MM.1S (cell line): ENCODE measurements at regions not wholly inside any gene's neighbourhood (a gene's known extent, or its start where the extent isn't known, plus 50 kb on each side); places are given as distances from the start of the nearest gene placed in this dataset.

Source experiments
- DNase-seq: peaks from one replicate; pipeline ENCODE4 v3.0.0-alpha.2; 2015
- H2AFZ ChIP-seq: fragments of 300-600 bp; sonication (generic); 2 replicates; pipeline ENCODE4 v1.6.0; 2016; ENCODE audit warnings: antibody characterized with exemption, low read length
- H3F3A ChIP-seq: fragments of 300-600 bp; sonication (generic); 2 replicates; pipeline ENCODE4 v1.6.1; 2016; ENCODE audit warnings: mild to moderate bottlenecking, antibody characterized with exemption, low read length, moderate library complexity, mixed read lengths; ENCODE audit not compliant: insufficient read depth
- H3K27ac ChIP-seq: fragments of 300-600 bp; sonication (generic); 2 replicates; pipeline ENCODE4 v1.5.1; 2016; ENCODE audit warnings: mild to moderate bottlenecking, low read length
- H3K27me3 ChIP-seq: fragments of 300-600 bp; sonication (generic); replicated peaks from 2 replicates; pipeline ENCODE4 v1.6.0; 2016; ENCODE audit warnings: low read length; ENCODE audit not compliant: insufficient read depth
- H3K36me3 ChIP-seq: fragments of 300-600 bp; sonication (generic); replicated peaks from 2 replicates; pipeline ENCODE4 v1.6.1; 2016; ENCODE audit warnings: mild to moderate bottlenecking, low read length, mixed read lengths; ENCODE audit not compliant: insufficient read depth
- H3K4me1 ChIP-seq: fragments of 300-600 bp; sonication (generic); 2 replicates; pipeline ENCODE4 v1.6.1; 2016; ENCODE audit warnings: low read length, mixed read lengths
- H3K4me2 ChIP-seq: fragments of 300-600 bp; sonication (generic); 2 replicates; pipeline ENCODE4 v1.6.0; 2016; ENCODE audit warnings: low read depth, low read length
- H3K4me3 ChIP-seq: fragments of 300-600 bp; sonication (generic); 2 replicates; pipeline ENCODE4 v1.5.1; 2016; ENCODE audit warnings: low read length, mixed read lengths
- H3K79me2 ChIP-seq: fragments of 300-600 bp; sonication (generic); 2 replicates; pipeline ENCODE4 v1.6.1; 2016; ENCODE audit warnings: mixed run types, low read length, mixed read lengths
- H3K9ac ChIP-seq: fragments of 300-600 bp; sonication (generic); 2 replicates; pipeline ENCODE4 v1.6.1; 2016; ENCODE audit warnings: low read length, mixed read lengths
- H3K9me2 ChIP-seq: fragments of 300-600 bp; sonication (generic); replicated peaks from 2 replicates; pipeline ENCODE4 v1.6.1; 2016; ENCODE audit warnings: mild to moderate bottlenecking, low read length, mixed read lengths; ENCODE audit not compliant: insufficient read depth
- H3K9me3 ChIP-seq: fragments of 300-600 bp; sonication (generic); replicated peaks from 2 replicates; pipeline ENCODE4 v1.6.1; 2016; ENCODE audit warnings: mild to moderate bottlenecking, low read length, mixed read lengths; ENCODE audit not compliant: insufficient read depth
- H4K20me1 ChIP-seq: fragments of 300-600 bp; sonication (generic); 2 replicates; pipeline ENCODE4 v1.6.1; 2016; ENCODE audit warnings: mild to moderate bottlenecking, low read length, moderate library complexity, mixed read lengths; ENCODE audit not compliant: insufficient read depth
- CTCF ChIP-seq: fragments of 300-600 bp; sonication (generic); IDR thresholded peaks from 2 replicates; pipeline ENCODE4 v1.5.1; 2016; ENCODE audit warnings: antibody characterized with exemption, low read length, mixed read lengths
- EZH2 ChIP-seq: fragments of 300-600 bp; sonication (generic); optimal IDR thresholded peaks from 2 replicates; pipeline ENCODE3; 2017; ENCODE audit warnings: low read depth, mild to moderate bottlenecking, antibody characterized with exemption, low read length, mixed read lengths
- EZH2phosphoT487 ChIP-seq: fragments of 300-600 bp; sonication (generic); IDR thresholded peaks from 2 replicates; pipeline ENCODE4 v1.6.1; 2018; ENCODE audit warnings: antibody characterized with exemption, low read length

DNA sequence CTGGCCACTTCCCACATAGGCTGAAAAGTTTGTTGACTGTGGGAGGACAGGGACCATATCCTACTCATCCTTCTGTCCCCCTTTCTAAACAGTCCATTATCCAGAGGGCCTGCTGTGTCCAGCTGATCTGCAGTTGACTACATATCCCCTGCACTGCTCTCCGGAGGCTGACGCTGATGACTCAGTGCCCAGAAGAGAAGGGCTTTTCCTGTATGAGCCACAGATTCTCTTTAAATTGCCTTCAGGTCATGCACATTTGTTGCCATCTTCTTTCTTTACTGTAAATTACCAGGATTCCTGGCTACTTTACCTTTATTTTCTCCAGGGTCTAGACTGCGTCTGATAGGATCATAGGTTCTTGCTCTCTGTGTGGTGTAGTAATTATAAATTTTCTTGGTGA is 125.2 kb downstream of the LACC1 start:
- Histone ChIP-seq H3K27me3 (no peaks in the 10 kb centered on the region), H3K27ac (no peak overlapping the region), H3K9me2 (no peaks in the 10 kb centered on the region), H3K4me3 (no peak overlapping the region), H3F3A (no peaks in the 10 kb centered on the region), H3K36me3 (no peaks in the 10 kb centered on the region), H3K4me1 (no peaks in the 10 kb centered on the region), H3K9ac (no peak overlapping the region), H3K4me2 (no peak overlapping the region), H4K20me1 (no peaks in the 10 kb centered on the region), H2AFZ (no peak overlapping the region), H3K9me3 (no peaks in the 10 kb centered on the region), H3K79me2 (no peaks in the 10 kb centered on the region)
- no peak for DNase-seq
- no peak for TF ChIP-seq EZH2
- TF ChIP-seq EZH2phosphoT487 = no peak
- no peak for TF ChIP-seq CTCF

DNA sequence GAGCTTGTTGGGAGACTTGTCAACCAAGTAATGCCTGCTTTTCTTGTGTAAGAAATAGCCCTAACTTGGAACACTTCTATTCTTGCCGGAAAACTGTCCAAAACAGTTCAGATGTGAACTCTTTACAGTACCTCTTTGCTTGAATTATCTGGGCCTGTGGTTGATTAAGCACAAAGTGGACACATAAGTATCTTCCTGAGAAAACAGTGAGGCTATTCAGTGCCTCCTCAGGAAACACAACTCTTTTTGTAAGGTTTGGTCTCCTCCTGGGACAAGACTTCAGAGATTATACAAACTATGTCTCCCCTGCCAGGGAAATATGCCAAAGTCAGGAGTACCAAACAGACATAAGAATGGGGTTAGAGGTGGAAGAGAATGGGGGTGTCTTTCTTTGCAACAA is 127.7 kb downstream of the LACC1 start:
- Histone ChIP-seq H3F3A (no peaks in the 10 kb centered on the region), H3K4me1 (no peaks in the 10 kb centered on the region), H3K9ac (no peak overlapping the region), H3K36me3 (no peaks in the 10 kb centered on the region), H2AFZ (no peak overlapping the region), H3K4me3 (no peak overlapping the region), H3K27ac (no peak overlapping the region), H4K20me1 (no peaks in the 10 kb centered on the region), H3K4me2 (no peak overlapping the region), H3K9me3 (no peaks in the 10 kb centered on the region), H3K79me2 (no peaks in the 10 kb centered on the region), H3K27me3 (no peaks in the 10 kb centered on the region), H3K9me2 (no peaks in the 10 kb centered on the region)
- TF ChIP-seq EZH2 (no peak), CTCF (no peak), EZH2phosphoT487 (no peak)
- DNase-seq = no peak

DNA sequence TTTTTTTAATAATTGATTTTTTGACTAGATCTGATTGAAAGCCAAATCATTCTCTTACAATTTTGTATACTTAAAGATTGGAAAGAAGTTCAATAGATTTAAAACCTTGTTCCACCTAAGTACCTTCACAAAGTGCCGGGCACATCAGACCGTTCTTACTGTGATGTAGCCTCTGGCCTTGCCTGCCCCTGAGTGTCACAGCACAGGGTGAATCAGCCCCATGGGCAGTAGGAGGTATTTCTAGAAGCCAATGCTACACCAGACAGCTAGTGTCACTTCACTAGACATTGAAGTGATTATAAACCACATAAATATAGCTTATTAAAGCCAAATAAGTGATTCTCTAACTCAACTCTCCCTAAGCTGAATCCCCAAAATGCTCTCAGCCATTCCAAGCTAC is 131.3 kb downstream of the LACC1 start:
- Histone ChIP-seq H3K9ac (no peak overlapping the region), H3K79me2 (no peaks in the 10 kb centered on the region), H3K4me1 (no peaks in the 10 kb centered on the region), H3K27me3 (no peaks in the 10 kb centered on the region), H3K4me2 (no peak overlapping the region), H3K36me3 (no peaks in the 10 kb centered on the region), H3K4me3 (no peak overlapping the region), H4K20me1 (no peaks in the 10 kb centered on the region), H2AFZ (no peak overlapping the region), H3K9me3 (no peaks in the 10 kb centered on the region), H3K9me2 (no peaks in the 10 kb centered on the region), H3F3A (no peaks in the 10 kb centered on the region), H3K27ac (no peak overlapping the region)
- no peak for DNase-seq
- no peak for TF ChIP-seq EZH2
- TF ChIP-seq EZH2phosphoT487 = no peak
- TF ChIP-seq CTCF = no peak
